Spleen (tissue), 7 donors: ENCODE measurements at regions not wholly inside any gene's neighbourhood (a gene's known extent, or its start where the extent isn't known, plus 50 kb on each side); places are given as distances from the start of the nearest gene placed in this dataset.
"Not testable (repeated sequence)": the region's sequence is repeated elsewhere in the genome, so short reads cannot be mapped to it uniquely, and the experiment has no call there.

Source experiments
- CTCF ChIP-seq, 11 experiments: fragments of 200-600 bp in 7 of 11; fragments of 450-650 bp in 4 of 11; sonication (generic) in 4 of 11; IDR thresholded peaks in 8 of 11; conservative IDR thresholded peaks in 3 of 11; 1 replicate in 7 of 11; 2 replicates in 4 of 11; pipeline versions ENCODE4 v1.4.0 to v1.8.0; 2016 to 2021; ENCODE audit warnings: antibody characterized with exemption in 11 of 11, inconsistent platforms in 4 of 11, mild to moderate bottlenecking in 1 of 11
- POLR2AphosphoS5 ChIP-seq, 3 donors: sonication (generic); formaldehyde crosslinking; IDR thresholded peaks; one replicate each; pipeline ENCODE4 v1.5.1; 2017; ENCODE audit warnings: antibody characterized with exemption in 3 of 3
- donor health status: DM: no; HTN: no; CAD: no; lungs with moderate emphysema.
- donor health status: DM: no; HTN: no; CAD: no.
- donor health status: DM: no; HTN: no; CAD: no.

DNA sequence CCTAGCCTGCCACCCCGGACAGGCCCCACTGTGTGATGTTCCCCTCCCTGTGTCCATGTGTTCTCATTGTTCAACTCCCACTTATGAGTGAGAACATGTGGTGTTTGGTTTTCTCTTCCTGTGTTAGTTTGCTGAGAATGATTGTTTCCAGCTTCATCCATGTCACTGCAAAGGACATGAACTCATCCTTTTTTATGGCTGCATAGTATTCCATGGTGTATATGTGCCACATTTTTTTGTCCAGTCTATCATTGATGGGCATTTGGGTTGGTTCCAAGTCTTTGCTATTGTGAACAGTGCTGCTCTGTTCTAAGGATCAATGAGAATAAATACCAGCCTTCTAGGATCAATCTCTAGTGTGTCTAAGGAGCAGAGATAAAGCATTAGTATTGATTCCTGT, 543.9 kb upstream of the ZNF804A start:
- TF ChIP-seq CTCF (IDR thresholded peaks at IDR 0.05 in 8 of 11, conservative IDR thresholded peaks at IDR 0.05 in 3 of 11); POLR2AphosphoS5 (IDR thresholded peaks at IDR 0.05): not testable (repeated sequence)
